Astrocyte (in vitro differentiated cells and primary cell): ENCODE measurements at regions not wholly inside any gene's neighbourhood (a gene's known extent, or its start where the extent isn't known, plus 50 kb on each side); places are given as distances from the start of the nearest gene placed in this dataset.

ENCODE experiments used
- CTCF ChIP-seq: IDR thresholded peaks from 2 replicates; pipeline ENCODE4 v1.5.1; 2011; ENCODE audit warnings: low read depth, mild to moderate bottlenecking, inconsistent platforms, low read length, moderate library complexity; ENCODE audit not compliant: insufficient read depth
- EZH2 ChIP-seq: IDR thresholded peaks from 2 replicates; pipeline ENCODE4 v1.6.1; 2012; ENCODE audit warnings: mild to moderate bottlenecking, low read length, inconsistent platforms; ENCODE audit not compliant: insufficient read depth

- TF ChIP-seq CTCF (no peak), EZH2 (no peak)
Measured at GRCh38 chr5:99590806-99591205, 662.0 kb upstream of the CHD1 start.
